ENCODE measurements at regions not wholly inside any gene's neighbourhood (a gene's known extent, or its start where the extent isn't known, plus 50 kb on each side); places are given as distances from the start of the nearest gene placed in this dataset.

- TF ChIP-seq CTCF (IDR thresholded peaks at IDR 0.05; ENCODE audit: low read depth, low read length, missing input control) = no peak
- no peak for TF ChIP-seq YY1 (IDR thresholded peaks at IDR 0.05)
Measured at GRCh38 chr21:24272521-24272938, 1334.8 kb downstream of the MRPL39 start.
